GM12878 (cell line): ENCODE measurements at regions not wholly inside any gene's neighbourhood (a gene's known extent, or its start where the extent isn't known, plus 50 kb on each side); places are given as distances from the start of the nearest gene placed in this dataset.

Experiments used
- ATAC-seq: fragments of 200-7000 bp; cut with Tn5 transposase; 3 replicates; pipeline ENCODE4 v1.9.1; 2020; ENCODE audit warnings: mild to moderate bottlenecking, moderate library complexity
- BruUV-seq: library from RNA; stranded (reverse); fragments of 400-500 nt; replicated peaks from 2 replicates; lab custom pipeline; 2021; lab: Mats Ljungman, UMichigan
- CTCF ChIA-PET: fragments of 300-600 bp; sonication (Branson Sonifier 250); formaldehyde crosslinking; extraction: SDS; loops from one replicate; lab custom pipeline; 2021; ENCODE audit warnings: inconsistent platforms; lab: Yijun Ruan, JAX
- POLR2A ChIA-PET: fragments of 350-600 bp; formaldehyde crosslinking; extraction: SDS; loops from one replicate; lab custom pipeline; 2021; ENCODE audit warnings: inconsistent platforms; lab: Charles Lee
- RAD21 ChIA-PET: fragments of 300-600 bp; sonication (Branson Sonifier 250); formaldehyde crosslinking; loops from one replicate; lab custom pipeline; 2023; ENCODE audit warnings: antibody characterized with exemption; ENCODE audit not compliant: unreplicated experiment; lab: Charles Lee
- SMC1A ChIA-PET: fragments of 300-600 bp; sonication (Branson Sonifier 250); formaldehyde crosslinking; loops from one replicate; lab custom pipeline; 2023; ENCODE audit not compliant: unreplicated experiment, uncharacterized antibody; lab: Charles Lee
- DNase-seq: peaks from one replicate; pipeline ENCODE4 v3.0.0-alpha.2; 2011; ENCODE audit warnings: low read depth, low spot score
- FAIRE-seq: peaks from 3 replicates; lab custom pipeline; 2011; peaks lifted over from hg19 to GRCh38; lab: Jason Lieb, UNC
- H2AFZ ChIP-seq: 2 replicates; pipeline ENCODE4 v1.6.0; 2011; ENCODE audit warnings: low read depth, low read length, control low read depth; ENCODE audit not compliant: control insufficient read depth
- H3K27ac ChIP-seq: 2 replicates; pipeline ENCODE4 v1.5.1; 2011; ENCODE audit warnings: control low read depth; ENCODE audit not compliant: control insufficient read depth, insufficient read depth
- H3K27me3 ChIP-seq, 2 experiments: replicated peaks in 1 of 2; 2 replicates each; pipeline versions ENCODE4 v1.6.0 to v1.6.1; 2011; ENCODE audit warnings: low read length in 1 of 2; ENCODE audit not compliant: control insufficient read depth in 2 of 2, insufficient read depth in 2 of 2
- H3K36me3 ChIP-seq, 2 experiments: 2 replicates each; pipeline ENCODE4 v1.5.1; 2011; ENCODE audit warnings: low read length in 1 of 2; ENCODE audit not compliant: control insufficient read depth in 2 of 2, insufficient read depth in 2 of 2
- H3K4me1 ChIP-seq: 2 replicates; pipeline ENCODE4 v1.6.1; 2011; ENCODE audit warnings: mild to moderate bottlenecking, low read length, moderate library complexity, mixed read lengths; ENCODE audit not compliant: control insufficient read depth, insufficient read depth
- H3K4me2 ChIP-seq: 2 replicates; pipeline ENCODE4 v1.6.0; 2011; ENCODE audit warnings: control low read depth; ENCODE audit not compliant: control insufficient read depth, insufficient read depth
- H3K4me3 ChIP-seq: fragments of 200-600 bp; sonication (generic); 2 replicates; pipeline ENCODE4 v1.5.1; 2016
- H3K79me2 ChIP-seq: 2 replicates; pipeline ENCODE4 v1.6.0; 2011; ENCODE audit warnings: low read length; ENCODE audit not compliant: control insufficient read depth, insufficient read depth
- H3K9ac ChIP-seq: 2 replicates; pipeline ENCODE4 v1.8.0; 2011; ENCODE audit warnings: low read length, control low read depth, mixed read lengths; ENCODE audit not compliant: control insufficient read depth, insufficient read depth
- H3K9me3 ChIP-seq: replicated peaks from 3 replicates; pipeline ENCODE4 v1.5.1; 2011; ENCODE audit warnings: mild to moderate bottlenecking, low read length; ENCODE audit not compliant: control insufficient read depth, insufficient read depth
- H4K20me1 ChIP-seq: 2 replicates; pipeline ENCODE4 v1.6.0; 2011; ENCODE audit not compliant: control insufficient read depth, insufficient read depth
- FOXM1 ChIP-seq: IDR thresholded peaks from 2 replicates; pipeline ENCODE4 v1.6.1; 2012; ENCODE audit warnings: low read depth, mild to moderate bottlenecking, inconsistent platforms, low read length, moderate library complexity
- HDAC6 ChIP-seq: fragments of 200-600 bp; sonication (generic); IDR thresholded peaks from one replicate; pipeline ENCODE4 v1.8.0; 2017; ENCODE audit warnings: antibody characterized with exemption; ENCODE audit not compliant: unreplicated experiment
- NRF1 ChIP-seq: conservative IDR thresholded peaks from 2 replicates; pipeline ENCODE4 v1.6.1; 2011; ENCODE audit warnings: mild to moderate bottlenecking, low read depth, low read length, improper control_type of control experiment
- PML ChIP-seq: IDR thresholded peaks from 2 replicates; pipeline ENCODE4 v1.6.1; 2012; ENCODE audit warnings: low read length, inconsistent platforms
- RELA ChIP-seq: fragments of 450-650 bp; IDR thresholded peaks from 2 replicates; pipeline ENCODE4 v1.8.0; 2014; ENCODE audit warnings: borderline replicate concordance; ENCODE audit not compliant: partially characterized antibody
- RUNX3 ChIP-seq: IDR thresholded peaks from 2 replicates; pipeline ENCODE4 v1.6.1; 2012; ENCODE audit warnings: low read length, inconsistent platforms
- SIX5 ChIP-seq: IDR thresholded peaks from 2 replicates; pipeline ENCODE4 v1.6.1; 2011; ENCODE audit warnings: mild to moderate bottlenecking, low read depth, low read length, moderate library complexity; ENCODE audit not compliant: severe bottlenecking
- SUPT20H ChIP-seq: IDR thresholded peaks from 2 replicates; pipeline ENCODE4 v1.6.1; 2011; ENCODE audit warnings: low read depth, mild to moderate bottlenecking, low read length, moderate library complexity, borderline replicate concordance; ENCODE audit not compliant: control insufficient read depth
- ZBTB33 ChIP-seq: fragments of 450-650 bp; IDR thresholded peaks from 2 replicates; pipeline ENCODE4 v1.6.1; 2017; ENCODE audit warnings: mild to moderate bottlenecking
- ZNF592 ChIP-seq: fragments of 450-650 bp; IDR thresholded peaks from 2 replicates; pipeline ENCODE4 v1.6.1; 2017; ENCODE audit warnings: mild to moderate bottlenecking, moderate library complexity
- WGBS: methylation state at CpG from one replicate; pipeline ENCODE4 v1.1.6; 2016; ENCODE audit warnings: low lambda C conversion rate; ENCODE audit not compliant: insufficient replicate concordance, insufficient coverage; ENCODE audit errors: missing lambda C conversion rate; 5-methylcytosine and 5-hydroxymethylcytosine counted together
- in situ Hi-C: fragments of 300-500 bp; cut with MboI; formaldehyde crosslinking; loops from 9 replicates; pipeline ENCODE4 v1.14.3; 2018; ENCODE audit warnings: mixed read lengths
- intact Hi-C: fragments of 100-400 bp; cut with micrococcal nuclease; formaldehyde crosslinking; loops from one replicate; pipeline ENCODE4 v1.14.2; 2022; ENCODE audit not compliant: unreplicated experiment
- TF ChIP-seq, protein P1 (sequence below): IDR thresholded peaks from 2 replicates; pipeline ENCODE4 v1.6.1; 2011; ENCODE audit warnings: low read depth, mild to moderate bottlenecking, low read length, moderate library complexity, borderline replicate concordance; ENCODE audit errors: extremely low read depth
- TF ChIP-seq, protein P2 (sequence below): IDR thresholded peaks from 2 replicates; pipeline ENCODE4 v1.6.1; 2012; ENCODE audit warnings: low read depth, low read length, improper control_type of control experiment
- TF ChIP-seq, protein P3 (sequence below): fragments of 450-650 bp; conservative IDR thresholded peaks from 2 replicates; pipeline ENCODE4 v1.6.1; 2017; ENCODE audit warnings: mild to moderate bottlenecking, moderate library complexity

- no peak overlapping the region for H2AFZ ChIP-seq
Measured at GRCh38 chr17:77035526-77035925, 105.2 kb upstream of the SEC14L1 start.

More at GRCh38 chr17:77035526-77035925, 105.2 kb upstream of the SEC14L1 start:
- FAIRE-seq (no peak), DNase-seq (no peak), ATAC-seq (no peak)
- ChIA-PET SMC1A (no interaction called here), POLR2A (no interaction called here), RAD21 (no interaction called here), CTCF (interaction anchor here (1.0 kb wide), 1 partner anchor 21 kb away, joined by 3 read pairs; no protein-coding TSS in a partner anchor)
- H3K4me3 ChIP-seq: no peak overlapping the region
- intact Hi-C loops: no loop called here
- no peak overlapping the region for H3K4me2 ChIP-seq
- 36% methylated on average over 6 of the region's 6 CpGs for WGBS
- H4K20me1 ChIP-seq: no peaks in the 10 kb centered on the region
- H3K4me1 ChIP-seq: no peaks in the 10 kb centered on the region
- H3K9me3 ChIP-seq: peaks cover 3% of the 10 kb centered on the region; the same call in 1 of the 3 replicates
- in situ Hi-C loops: no loop called here
- BruUV-seq: no TSS peak
- no peak for TF ChIP-seq ZBTB33
- no peak for TF ChIP-seq FOXM1
- no peak for TF ChIP-seq SIX5
- TF ChIP-seq, protein P1, sequence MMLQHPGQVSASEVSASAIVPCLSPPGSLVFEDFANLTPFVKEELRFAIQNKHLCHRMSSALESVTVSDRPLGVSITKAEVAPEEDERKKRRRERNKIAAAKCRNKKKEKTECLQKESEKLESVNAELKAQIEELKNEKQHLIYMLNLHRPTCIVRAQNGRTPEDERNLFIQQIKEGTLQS: no peak
- no peak for TF ChIP-seq HDAC6
- no peak for TF ChIP-seq NRF1
- TF ChIP-seq ZNF592: no peak
- TF ChIP-seq RELA: no peak
- TF ChIP-seq RUNX3: no peak
- TF ChIP-seq, protein P2, sequence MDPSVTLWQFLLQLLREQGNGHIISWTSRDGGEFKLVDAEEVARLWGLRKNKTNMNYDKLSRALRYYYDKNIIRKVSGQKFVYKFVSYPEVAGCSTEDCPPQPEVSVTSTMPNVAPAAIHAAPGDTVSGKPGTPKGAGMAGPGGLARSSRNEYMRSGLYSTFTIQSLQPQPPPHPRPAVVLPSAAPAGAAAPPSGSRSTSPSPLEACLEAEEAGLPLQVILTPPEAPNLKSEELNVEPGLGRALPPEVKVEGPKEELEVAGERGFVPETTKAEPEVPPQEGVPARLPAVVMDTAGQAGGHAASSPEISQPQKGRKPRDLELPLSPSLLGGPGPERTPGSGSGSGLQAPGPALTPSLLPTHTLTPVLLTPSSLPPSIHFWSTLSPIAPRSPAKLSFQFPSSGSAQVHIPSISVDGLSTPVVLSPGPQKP: no peak
- no peak for TF ChIP-seq SUPT20H
- TF ChIP-seq, protein P3, sequence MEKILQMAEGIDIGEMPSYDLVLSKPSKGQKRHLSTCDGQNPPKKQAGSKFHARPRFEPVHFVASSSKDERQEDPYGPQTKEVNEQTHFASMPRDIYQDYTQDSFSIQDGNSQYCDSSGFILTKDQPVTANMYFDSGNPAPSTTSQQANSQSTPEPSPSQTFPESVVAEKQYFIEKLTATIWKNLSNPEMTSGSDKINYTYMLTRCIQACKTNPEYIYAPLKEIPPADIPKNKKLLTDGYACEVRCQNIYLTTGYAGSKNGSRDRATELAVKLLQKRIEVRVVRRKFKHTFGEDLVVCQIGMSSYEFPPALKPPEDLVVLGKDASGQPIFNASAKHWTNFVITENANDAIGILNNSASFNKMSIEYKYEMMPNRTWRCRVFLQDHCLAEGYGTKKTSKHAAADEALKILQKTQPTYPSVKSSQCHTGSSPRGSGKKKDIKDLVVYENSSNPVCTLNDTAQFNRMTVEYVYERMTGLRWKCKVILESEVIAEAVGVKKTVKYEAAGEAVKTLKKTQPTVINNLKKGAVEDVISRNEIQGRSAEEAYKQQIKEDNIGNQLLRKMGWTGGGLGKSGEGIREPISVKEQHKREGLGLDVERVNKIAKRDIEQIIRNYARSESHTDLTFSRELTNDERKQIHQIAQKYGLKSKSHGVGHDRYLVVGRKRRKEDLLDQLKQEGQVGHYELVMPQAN: no peak
- no peak for TF ChIP-seq PML
- TF ChIP-seq, all 136 proteins: peak for 0
- H3K27ac ChIP-seq: no peak overlapping the region
- no peaks in the 10 kb centered on the region for H3K79me2 ChIP-seq
- H3K27me3 ChIP-seq: peaks cover 4 to 6% of the 10 kb centered on the region in 2 experiments; a peak in 3 of 4 replicates
- no peaks in the 10 kb centered on the region for H3K36me3 ChIP-seq
- H3K9ac ChIP-seq: no peak overlapping the region
